Vagina (tissue), 2 donors: ENCODE measurements at regions not wholly inside any gene's neighbourhood (a gene's known extent, or its start where the extent isn't known, plus 50 kb on each side); places are given as distances from the start of the nearest gene placed in this dataset.

Source experiments
- CTCF ChIP-seq, 3 experiments: fragments of 450-650 bp in 2 of 3; fragments of 200-600 bp in 1 of 3; sonication (generic) in 1 of 3; IDR thresholded peaks; one replicate each; pipeline ENCODE4 v1.5.1; 2017 to 2019; ENCODE audit warnings: antibody characterized with exemption in 3 of 3, mild to moderate bottlenecking in 2 of 3, moderate library complexity in 2 of 3
- POLR2A ChIP-seq, 2 donors: fragments of 450-650 bp; IDR thresholded peaks; one replicate each; pipeline ENCODE4 v1.6.1; 2017; ENCODE audit warnings: antibody characterized with exemption in 2 of 2, mild to moderate bottlenecking in 2 of 2, moderate library complexity in 2 of 2
- POLR2AphosphoS5 ChIP-seq, 2 donors: sonication (generic); formaldehyde crosslinking; IDR thresholded peaks; one replicate each; pipeline ENCODE4 v1.9.0; 2017; ENCODE audit warnings: antibody characterized with exemption in 2 of 2, mild to moderate bottlenecking in 2 of 2, low read depth in 1 of 2; ENCODE audit not compliant: insufficient read depth in 1 of 2

GRCh38 chr20:24855848-24856247, 93.2 kb upstream of the CST7 start:
- TF ChIP-seq CTCF (IDR thresholded peaks at IDR 0.05) (no peak), POLR2AphosphoS5 (IDR thresholded peaks at IDR 0.05; ENCODE audit: insufficient read depth in 1 of 2, low read depth in 1 of 2) (no peak), POLR2A (IDR thresholded peaks at IDR 0.05) (no peak)
